Mucosa of descending colon (tissue), 3 donors: ENCODE measurements at regions not wholly inside any gene's neighbourhood (a gene's known extent, or its start where the extent isn't known, plus 50 kb on each side); places are given as distances from the start of the nearest gene placed in this dataset.

Experiments used
- ATAC-seq: fragments of 200-7000 bp; cut with Tn5 transposase; one replicate; pipeline ENCODE4 v1.9.1; 2020; ENCODE audit warnings: mild to moderate bottlenecking, moderate library complexity
- DNase-seq, 3 donors: peaks; one replicate each; pipeline ENCODE4 v3.0.0-alpha.2; 2020
- H3K36me3 ChIP-seq: fragments of 200-600 bp; one replicate; pipeline ENCODE4 v1.8.0; 2021; ENCODE audit warnings: low read depth, mild to moderate bottlenecking
- H3K4me1 ChIP-seq: fragments of 200-600 bp; one replicate; pipeline ENCODE4 v1.8.0; 2021; ENCODE audit warnings: low read depth, mild to moderate bottlenecking
- H3K4me3 ChIP-seq: fragments of 200-600 bp; one replicate; pipeline ENCODE4 v1.8.0; 2021; ENCODE audit warnings: mild to moderate bottlenecking
- H3K9me3 ChIP-seq: fragments of 200-600 bp; one replicate; pipeline ENCODE4 v1.8.0; 2021; ENCODE audit warnings: mild to moderate bottlenecking
- intact Hi-C, 2 donors: fragments of 100-400 bp; cut with DNase I in 1 of 2; cut with micrococcal nuclease in 1 of 2; formaldehyde crosslinking; loops; one replicate each; pipeline versions ENCODE4 v1.11.0 to v1.11.1; 2022; cut with DNase I, micrococcal nuclease
- TF ChIP-seq, protein P1 (sequence below): fragments of 200-600 bp; IDR thresholded peaks from one replicate; pipeline ENCODE4 v1.8.0; 2022; ENCODE audit warnings: antibody characterized with exemption, mild to moderate bottlenecking
- donor health status: DM: no; HTN: no; CAD: no; lungs with moderate emphysema.
- donor health status: DM: no; HTN: no; CAD: no.
- donor health status: DM: no; HTN: yes; CAD: no.

DNA sequence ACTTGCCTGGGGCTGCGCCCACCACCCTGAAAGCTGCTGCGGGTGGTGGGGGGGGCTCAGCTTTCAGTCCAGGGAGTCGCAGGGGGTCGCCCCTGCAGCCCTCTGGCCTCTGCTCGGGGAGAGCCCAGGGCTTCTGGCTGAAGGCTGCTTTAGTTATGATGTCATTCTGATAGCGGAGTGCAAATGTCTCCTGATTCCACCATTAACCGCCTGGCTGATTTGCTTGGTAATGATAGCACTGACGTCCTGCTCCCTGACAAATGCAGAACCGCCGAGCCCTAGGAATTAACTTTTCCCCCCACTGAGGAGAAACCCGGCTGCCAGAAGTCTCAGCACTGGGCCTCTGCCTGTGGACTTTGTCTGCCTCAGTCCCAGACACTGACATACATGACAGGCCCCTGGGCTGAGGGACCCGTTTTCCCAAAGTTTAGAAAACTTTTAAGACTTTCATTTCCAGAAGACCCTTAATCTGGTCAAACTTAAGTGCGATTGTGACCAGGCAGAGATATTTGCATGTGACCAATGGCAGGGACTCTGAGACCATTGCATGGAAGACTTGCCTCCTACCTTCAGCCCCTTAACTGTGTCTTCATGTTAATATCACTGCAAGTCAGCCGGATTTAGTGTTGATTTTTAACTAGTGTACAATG, 142.5 kb upstream of the ZNF536 start:
- no peak overlapping the region for H3K4me3 ChIP-seq
- no peaks in the 10 kb centered on the region for H3K36me3 ChIP-seq
- H3K9me3 ChIP-seq, result no peaks in the 10 kb centered on the region
- intact Hi-C loops, result no loop called here
- DNase-seq, result no peak
- no peak for ATAC-seq
- TF ChIP-seq, protein P1, sequence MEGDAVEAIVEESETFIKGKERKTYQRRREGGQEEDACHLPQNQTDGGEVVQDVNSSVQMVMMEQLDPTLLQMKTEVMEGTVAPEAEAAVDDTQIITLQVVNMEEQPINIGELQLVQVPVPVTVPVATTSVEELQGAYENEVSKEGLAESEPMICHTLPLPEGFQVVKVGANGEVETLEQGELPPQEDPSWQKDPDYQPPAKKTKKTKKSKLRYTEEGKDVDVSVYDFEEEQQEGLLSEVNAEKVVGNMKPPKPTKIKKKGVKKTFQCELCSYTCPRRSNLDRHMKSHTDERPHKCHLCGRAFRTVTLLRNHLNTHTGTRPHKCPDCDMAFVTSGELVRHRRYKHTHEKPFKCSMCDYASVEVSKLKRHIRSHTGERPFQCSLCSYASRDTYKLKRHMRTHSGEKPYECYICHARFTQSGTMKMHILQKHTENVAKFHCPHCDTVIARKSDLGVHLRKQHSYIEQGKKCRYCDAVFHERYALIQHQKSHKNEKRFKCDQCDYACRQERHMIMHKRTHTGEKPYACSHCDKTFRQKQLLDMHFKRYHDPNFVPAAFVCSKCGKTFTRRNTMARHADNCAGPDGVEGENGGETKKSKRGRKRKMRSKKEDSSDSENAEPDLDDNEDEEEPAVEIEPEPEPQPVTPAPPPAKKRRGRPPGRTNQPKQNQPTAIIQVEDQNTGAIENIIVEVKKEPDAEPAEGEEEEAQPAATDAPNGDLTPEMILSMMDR, result no peak
- H3K4me1 ChIP-seq, result peaks cover 13% of the 10 kb centered on the region

DNA sequence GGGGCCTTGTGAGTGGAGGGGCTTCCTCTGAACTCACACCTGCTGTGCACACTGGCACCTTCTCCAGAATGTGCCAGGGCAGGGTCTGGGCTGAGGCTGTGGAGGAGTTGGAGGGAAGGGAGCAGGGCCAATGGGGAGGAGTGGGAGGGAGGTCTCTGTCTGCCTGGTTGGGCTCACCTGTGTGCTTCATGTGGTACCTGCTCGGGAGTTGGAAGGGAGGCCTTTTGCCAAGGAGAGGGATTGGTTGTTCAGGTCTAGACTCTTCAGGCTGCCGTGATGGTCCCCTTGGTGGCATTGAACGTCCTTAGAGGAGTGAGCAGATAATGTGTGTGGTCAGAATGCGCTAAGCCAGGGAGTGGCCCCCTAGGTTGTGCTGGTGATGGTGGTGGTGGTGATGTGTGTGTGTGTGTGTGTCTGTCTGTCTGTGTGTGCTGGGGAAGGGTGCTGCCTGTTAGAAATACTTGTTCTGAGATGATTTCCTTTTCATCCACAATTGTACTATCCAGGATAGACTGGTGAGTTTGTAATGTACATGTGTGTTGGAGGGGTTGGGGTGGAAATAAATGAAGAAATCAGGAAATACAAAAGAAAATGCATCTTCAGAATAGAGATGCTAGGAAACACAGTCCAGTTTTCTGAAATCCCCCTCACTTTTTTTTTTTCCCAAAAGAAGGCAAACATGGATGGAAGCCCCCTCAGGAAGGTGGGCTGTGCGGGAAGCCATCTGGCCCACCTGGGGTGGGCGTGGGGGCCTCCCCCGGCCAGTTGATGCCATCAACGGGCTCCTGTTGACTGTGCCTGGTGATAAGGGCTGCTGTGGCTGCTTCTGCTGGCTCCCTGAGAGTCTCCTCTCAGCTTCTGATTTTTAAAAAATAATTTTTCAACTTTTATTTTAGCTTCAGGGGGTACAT, 140.5 kb upstream of the ZNF536 start:
- ATAC-seq (no peak), DNase-seq (no peak)
- intact Hi-C loops, result no loop called here

DNA sequence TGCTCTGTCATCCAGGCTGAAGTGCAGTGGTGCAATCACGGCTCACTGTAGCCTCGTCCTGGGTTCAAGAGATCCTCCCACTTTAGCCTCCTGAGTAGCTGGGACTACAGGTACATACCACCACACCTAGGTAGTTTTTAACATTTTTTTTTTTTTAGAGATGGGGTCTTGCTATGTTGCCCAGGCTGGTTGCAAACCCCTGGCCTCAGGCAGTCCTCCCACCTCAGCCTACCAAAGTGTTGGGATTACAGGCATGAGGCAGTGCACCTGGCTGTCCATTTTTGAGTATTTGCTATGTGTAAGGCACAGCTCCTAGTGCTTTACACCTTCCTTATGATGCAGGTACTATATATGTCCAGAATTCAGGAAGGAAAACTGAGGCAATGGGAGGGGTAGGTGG, 138.8 kb upstream of the ZNF536 start:
- H3K36me3 ChIP-seq, result no peaks in the 10 kb centered on the region
- no peak overlapping the region for H3K4me3 ChIP-seq
- intact Hi-C loops, result no loop called here
- no peaks in the 10 kb centered on the region for H3K4me1 ChIP-seq
- DNase-seq, result no peak
- TF ChIP-seq, protein P1, result no peak
- no peak for ATAC-seq
- H3K9me3 ChIP-seq, result no peaks in the 10 kb centered on the region

More for the DNA sequence above, 140.5 kb upstream of the ZNF536 start:
- Histone ChIP-seq H3K9me3 (no peaks in the 10 kb centered on the region), H3K4me1 (peaks cover 7% of the 10 kb centered on the region), H3K36me3 (no peaks in the 10 kb centered on the region), H3K4me3 (no peak overlapping the region)
- TF ChIP-seq, protein P1, result no peak

DNA sequence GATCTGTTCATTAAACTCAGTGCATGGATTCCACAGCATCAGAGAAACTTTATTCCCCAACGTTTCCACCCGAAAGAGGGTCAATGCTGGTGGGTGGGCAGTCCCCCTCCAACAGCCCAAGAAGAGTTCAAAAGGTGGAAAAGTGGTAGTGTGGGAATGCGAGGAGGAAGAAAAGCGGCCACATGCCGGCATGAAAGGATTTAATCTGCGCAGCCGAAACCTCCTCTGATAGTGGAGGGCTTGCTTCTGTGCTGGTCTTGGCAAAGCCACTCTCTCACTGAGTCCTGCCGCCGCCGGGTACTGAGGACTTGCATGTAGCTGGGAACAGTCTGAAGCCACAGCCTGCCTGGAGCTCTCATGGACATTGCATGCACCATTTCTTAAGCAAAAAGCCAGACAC, 136.2 kb upstream of the ZNF536 start:
- H3K36me3 ChIP-seq, result no peaks in the 10 kb centered on the region
- TF ChIP-seq, protein P1, result no peak
- intact Hi-C loops, result no loop called here
- no peak overlapping the region for H3K4me3 ChIP-seq
- no peaks in the 10 kb centered on the region for H3K9me3 ChIP-seq
- DNase-seq (no peak), ATAC-seq (no peak)
- H3K4me1 ChIP-seq, result no peaks in the 10 kb centered on the region

DNA sequence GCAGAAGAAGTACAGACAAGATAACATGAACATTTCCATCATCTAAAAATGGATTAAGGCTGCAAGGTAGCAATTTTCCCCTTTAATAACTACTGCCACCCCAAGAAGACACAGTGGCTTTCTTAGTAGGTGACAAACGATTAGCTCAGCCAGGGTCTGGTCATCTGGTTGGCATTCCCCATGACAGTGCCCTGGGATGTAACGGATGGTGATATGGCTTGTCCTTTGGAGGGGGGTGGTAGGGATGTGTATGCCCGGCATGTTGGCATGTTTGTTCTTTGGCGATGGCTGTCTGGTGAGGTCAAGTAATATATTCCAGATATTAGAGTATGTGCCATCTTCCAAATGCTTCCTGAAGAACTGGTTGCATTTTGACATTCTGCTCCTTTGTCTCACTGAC, 135.6 kb upstream of the ZNF536 start:
- no peaks in the 10 kb centered on the region for H3K4me1 ChIP-seq
- intact Hi-C loops, result no loop called here
- H3K9me3 ChIP-seq, result no peaks in the 10 kb centered on the region
- H3K36me3 ChIP-seq, result no peaks in the 10 kb centered on the region
- TF ChIP-seq, protein P1, result no peak
- DNase-seq, result no peak
- no peak overlapping the region for H3K4me3 ChIP-seq
- ATAC-seq, result no peak
